HG02981 (cell line): ENCODE measurements at regions not wholly inside any gene's neighbourhood (a gene's known extent, or its start where the extent isn't known, plus 50 kb on each side); places are given as distances from the start of the nearest gene placed in this dataset.
A peak's percentile ranks its signal among the peaks of the same experiment; 100 is the strongest.

ENCODE experiments used
- ATAC-seq: cut with Tn5 transposase; IDR thresholded peaks from one replicate; pipeline ENCODE4 v1.9.1; 2021; ENCODE audit warnings: mild to moderate bottlenecking, moderate library complexity; ENCODE audit not compliant: unreplicated experiment

- no peak for ATAC-seq
Measured at GRCh38 chr6:105622226-105622625, 219.3 kb upstream of the PREP start.

GRCh38 chr6:105621564-105622175 is 218.8 kb upstream of the PREP start:
- no peak for ATAC-seq

- ATAC-seq: no peak
Measured at GRCh38 chr6:105620878-105621277, 218.0 kb upstream of the PREP start.

GRCh38 chr6:105619971-105620741 is 217.3 kb upstream of the PREP start:
- no peak for ATAC-seq

- no peak for ATAC-seq
Measured at GRCh38 chr6:105618247-105618646, 215.4 kb upstream of the PREP start.

- ATAC-seq: no peak
Measured at GRCh38 chr6:105616521-105616920, 213.6 kb upstream of the PREP start.

- no peak for ATAC-seq
Measured at GRCh38 chr6:105611606-105612005, 208.7 kb upstream of the PREP start.

- ATAC-seq: no peak
Measured at GRCh38 chr6:105609375-105609991, 206.6 kb upstream of the PREP start.

- no peak for ATAC-seq
Measured at GRCh38 chr6:105608711-105609374, 206.0 kb upstream of the PREP start.

GRCh38 chr6:105607636-105608621 is 205.0 kb upstream of the PREP start:
- ATAC-seq: no peak

GRCh38 chr6:105606831-105607463 is 204.1 kb upstream of the PREP start:
- no peak for ATAC-seq

GRCh38 chr6:105604587-105604884 is 201.7 kb upstream of the PREP start:
- ATAC-seq: no peak

- no peak for ATAC-seq
Measured at GRCh38 chr6:105603788-105604586, 201.1 kb upstream of the PREP start.

GRCh38 chr6:105601541-105602236 is 198.8 kb upstream of the PREP start:
- peak; percentile 77 for ATAC-seq

- no peak for ATAC-seq
Measured at GRCh38 chr6:105600336-105601260, 197.7 kb upstream of the PREP start.

GRCh38 chr6:105598264-105598663 is 195.4 kb upstream of the PREP start:
- ATAC-seq: no peak

- no peak for ATAC-seq
Measured at GRCh38 chr6:105596284-105596755, 193.4 kb upstream of the PREP start.

- no peak for ATAC-seq
Measured at GRCh38 chr6:105595829-105596228, 192.9 kb upstream of the PREP start.
